ENCODE measurements at regions not wholly inside any gene's neighbourhood (a gene's known extent, or its start where the extent isn't known, plus 50 kb on each side); places are given as distances from the start of the nearest gene placed in this dataset.

- no peak overlapping the region for H3K9ac ChIP-seq (ENCODE audit: control insufficient read depth, extremely low read depth, insufficient read depth, low read length)
- peaks cover 4% of the 10 kb centered on the region for H3K4me1 ChIP-seq (ENCODE audit: control insufficient read depth, extremely low read depth, insufficient read depth, low read length)
- no peak for FAIRE-seq
- dilution Hi-C loops (cut with MboI; ENCODE audit: extremely low pct_ligation_motif_present, low sequenced_read_pairs), result no loop called here
- H3K36me3 ChIP-seq (ENCODE audit: control insufficient read depth in 2 of 2, extremely low read depth in 1 of 2, insufficient read depth in 2 of 2, low read length in 2 of 2), result no peaks in the 10 kb centered on the region
- H3K9me1 ChIP-seq (ENCODE audit: control insufficient read depth, extremely low read depth, insufficient read depth, low read length), result no peaks in the 10 kb centered on the region
- TF ChIP-seq EZH2 (IDR thresholded peaks at IDR 0.05; ENCODE audit: low read length) (no peak), CTCF (optimal IDR thresholded peaks at IDR 0.05 in 1 of 3, IDR thresholded peaks at IDR 0.05 in 1 of 3, conservative IDR thresholded peaks at IDR 0.05 in 1 of 3; ENCODE audit: extremely low read depth in 1 of 3, insufficient read depth in 2 of 3, low read length in 3 of 3) (no peak)
- H3K27me3 ChIP-seq (ENCODE audit: control insufficient read depth, extremely low read depth, insufficient read depth, low read length), result peaks cover 43% of the 10 kb centered on the region
- H3K9me3 ChIP-seq (ENCODE audit: control insufficient read depth, low read depth, low read length), result peaks cover 2% of the 10 kb centered on the region
- no peak overlapping the region for H3K4me3 ChIP-seq (ENCODE audit: control insufficient read depth in 2 of 3, extremely low read depth in 1 of 3, insufficient read depth in 2 of 3, low read depth in 1 of 3, low read length in 3 of 3)
- H4K20me1 ChIP-seq (ENCODE audit: control insufficient read depth, extremely low read depth, insufficient read depth, low read length), result no peaks in the 10 kb centered on the region
- H3K4me2 ChIP-seq (ENCODE audit: control insufficient read depth, extremely low read depth, insufficient read depth, low read depth, low read length), result no peak overlapping the region
- H3K27ac ChIP-seq (ENCODE audit: control insufficient read depth, insufficient read depth, low read length), result no peak overlapping the region
- DNase-seq (ENCODE audit: low read depth, low spot score), result no peak
- H3K79me2 ChIP-seq (ENCODE audit: control insufficient read depth, insufficient read depth, low read length), result no peaks in the 10 kb centered on the region
- no peak overlapping the region for H2AFZ ChIP-seq (ENCODE audit: control insufficient read depth, low read length)
Measured at GRCh38 chr9:126208216-126208758, 118.3 kb upstream of the MVB12B start.

GRCh38 chr9:126211441-126212074 lies 115.1 kb upstream of the MVB12B start:
- no peak for FAIRE-seq
- Histone ChIP-seq H3K9me3 (ENCODE audit: control insufficient read depth, low read depth, low read length) (peaks cover 3% of the 10 kb centered on the region), H3K27ac (ENCODE audit: control insufficient read depth, insufficient read depth, low read length) (no peak overlapping the region), H2AFZ (ENCODE audit: control insufficient read depth, low read length) (no peak overlapping the region), H3K36me3 (ENCODE audit: control insufficient read depth in 2 of 2, extremely low read depth in 1 of 2, insufficient read depth in 2 of 2, low read length in 2 of 2) (no peaks in the 10 kb centered on the region), H3K9me1 (ENCODE audit: control insufficient read depth, extremely low read depth, insufficient read depth, low read length) (no peaks in the 10 kb centered on the region), H3K9ac (ENCODE audit: control insufficient read depth, extremely low read depth, insufficient read depth, low read length) (no peak overlapping the region), H3K27me3 (ENCODE audit: control insufficient read depth, extremely low read depth, insufficient read depth, low read length) (peaks cover 35% of the 10 kb centered on the region), H3K4me1 (ENCODE audit: control insufficient read depth, extremely low read depth, insufficient read depth, low read length) (peaks cover 4% of the 10 kb centered on the region), H3K79me2 (ENCODE audit: control insufficient read depth, insufficient read depth, low read length) (no peaks in the 10 kb centered on the region), H4K20me1 (ENCODE audit: control insufficient read depth, extremely low read depth, insufficient read depth, low read length) (no peaks in the 10 kb centered on the region), H3K4me2 (ENCODE audit: control insufficient read depth, extremely low read depth, insufficient read depth, low read depth, low read length) (no peak overlapping the region), H3K4me3 (ENCODE audit: control insufficient read depth in 2 of 3, extremely low read depth in 1 of 3, insufficient read depth in 2 of 3, low read depth in 1 of 3, low read length in 3 of 3) (no peak overlapping the region)
- dilution Hi-C loops (cut with MboI; ENCODE audit: extremely low pct_ligation_motif_present, low sequenced_read_pairs), result no loop called here
- DNase-seq (ENCODE audit: low read depth, low spot score), result no peak
- no peak for TF ChIP-seq CTCF (optimal IDR thresholded peaks at IDR 0.05 in 1 of 3, IDR thresholded peaks at IDR 0.05 in 1 of 3, conservative IDR thresholded peaks at IDR 0.05 in 1 of 3; ENCODE audit: extremely low read depth in 1 of 3, insufficient read depth in 2 of 3, low read length in 3 of 3)
- no peak for TF ChIP-seq EZH2 (IDR thresholded peaks at IDR 0.05; ENCODE audit: low read length)
